Epithelial cell of esophagus (primary cell): ENCODE measurements at regions not wholly inside any gene's neighbourhood (a gene's known extent, or its start where the extent isn't known, plus 50 kb on each side); places are given as distances from the start of the nearest gene placed in this dataset.
"Not testable (repeated sequence)": the region's sequence is repeated elsewhere in the genome, so short reads cannot be mapped to it uniquely, and the experiment has no call there.

Experiments used
- DNase-seq: peaks from one replicate; pipeline ENCODE4 v3.0.0; 2010; ENCODE audit warnings: low read depth
- H3K4me3 ChIP-seq: 2 replicates; pipeline ENCODE4 v1.5.1; 2011; ENCODE audit warnings: mild to moderate bottlenecking, low read length, control low read depth
- TF ChIP-seq, protein P1 (sequence below): IDR thresholded peaks from 2 replicates; pipeline ENCODE4 v1.5.1; 2011; ENCODE audit warnings: low read depth, mild to moderate bottlenecking, low read length, control low read depth, inconsistent platforms; ENCODE audit not compliant: insufficient read depth; ENCODE audit errors: missing control alignments

DNA sequence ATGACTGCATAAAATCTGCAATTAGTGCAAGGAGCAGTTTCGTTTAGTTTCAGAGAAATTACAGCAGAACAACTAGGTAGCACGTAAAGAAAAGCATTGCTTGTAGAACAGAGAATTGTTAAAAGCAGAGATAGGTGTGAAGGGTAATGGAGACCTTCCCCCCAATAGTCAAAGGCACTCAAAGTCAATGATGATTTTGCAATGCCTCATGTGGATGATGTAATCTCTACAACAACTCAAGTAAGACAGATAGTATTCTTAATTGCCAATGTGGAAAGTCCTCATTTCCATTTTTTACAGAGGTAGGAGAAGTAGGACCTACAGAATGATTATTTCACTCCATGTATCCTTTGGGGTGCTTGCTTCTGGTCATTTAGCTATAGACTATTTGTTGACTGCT is 94.3 kb upstream of the GNAI1 start:
- no peak for DNase-seq
- H3K4me3 ChIP-seq, result no peak overlapping the region
- TF ChIP-seq, protein P1, sequence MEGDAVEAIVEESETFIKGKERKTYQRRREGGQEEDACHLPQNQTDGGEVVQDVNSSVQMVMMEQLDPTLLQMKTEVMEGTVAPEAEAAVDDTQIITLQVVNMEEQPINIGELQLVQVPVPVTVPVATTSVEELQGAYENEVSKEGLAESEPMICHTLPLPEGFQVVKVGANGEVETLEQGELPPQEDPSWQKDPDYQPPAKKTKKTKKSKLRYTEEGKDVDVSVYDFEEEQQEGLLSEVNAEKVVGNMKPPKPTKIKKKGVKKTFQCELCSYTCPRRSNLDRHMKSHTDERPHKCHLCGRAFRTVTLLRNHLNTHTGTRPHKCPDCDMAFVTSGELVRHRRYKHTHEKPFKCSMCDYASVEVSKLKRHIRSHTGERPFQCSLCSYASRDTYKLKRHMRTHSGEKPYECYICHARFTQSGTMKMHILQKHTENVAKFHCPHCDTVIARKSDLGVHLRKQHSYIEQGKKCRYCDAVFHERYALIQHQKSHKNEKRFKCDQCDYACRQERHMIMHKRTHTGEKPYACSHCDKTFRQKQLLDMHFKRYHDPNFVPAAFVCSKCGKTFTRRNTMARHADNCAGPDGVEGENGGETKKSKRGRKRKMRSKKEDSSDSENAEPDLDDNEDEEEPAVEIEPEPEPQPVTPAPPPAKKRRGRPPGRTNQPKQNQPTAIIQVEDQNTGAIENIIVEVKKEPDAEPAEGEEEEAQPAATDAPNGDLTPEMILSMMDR, result no peak

DNA sequence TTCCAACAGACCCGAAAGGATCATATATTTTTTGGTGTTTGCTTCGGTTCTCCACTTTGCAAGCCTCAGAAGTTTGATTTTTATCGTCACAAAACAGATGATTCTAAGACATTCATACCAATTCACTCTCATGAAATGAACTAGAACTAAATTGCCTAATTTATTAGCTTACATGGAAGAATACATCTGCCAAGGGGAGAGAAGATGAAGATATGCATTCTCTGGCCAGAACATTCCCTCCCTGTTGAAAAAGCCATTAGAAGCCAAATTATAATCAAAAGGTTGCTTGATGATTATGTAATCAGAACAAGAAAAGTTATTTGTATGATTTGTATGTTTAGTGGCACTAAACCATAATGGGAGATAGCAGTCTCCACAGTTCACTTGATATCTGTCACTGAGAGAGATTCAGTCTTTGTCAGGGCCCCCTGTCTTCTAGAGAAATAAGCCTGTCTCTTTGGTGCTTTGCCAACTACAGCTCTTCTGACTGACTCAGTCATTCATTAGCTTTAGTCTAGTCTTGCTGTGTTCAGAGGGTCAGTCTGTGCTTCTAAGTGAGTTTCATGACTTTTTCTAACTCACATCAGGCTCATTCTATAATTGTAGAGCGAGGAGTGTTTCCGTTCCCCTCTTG is 95.3 kb upstream of the GNAI1 start:
- H3K4me3 ChIP-seq, result no peak overlapping the region
- TF ChIP-seq, protein P1, result no peak
- no peak for DNase-seq

DNA sequence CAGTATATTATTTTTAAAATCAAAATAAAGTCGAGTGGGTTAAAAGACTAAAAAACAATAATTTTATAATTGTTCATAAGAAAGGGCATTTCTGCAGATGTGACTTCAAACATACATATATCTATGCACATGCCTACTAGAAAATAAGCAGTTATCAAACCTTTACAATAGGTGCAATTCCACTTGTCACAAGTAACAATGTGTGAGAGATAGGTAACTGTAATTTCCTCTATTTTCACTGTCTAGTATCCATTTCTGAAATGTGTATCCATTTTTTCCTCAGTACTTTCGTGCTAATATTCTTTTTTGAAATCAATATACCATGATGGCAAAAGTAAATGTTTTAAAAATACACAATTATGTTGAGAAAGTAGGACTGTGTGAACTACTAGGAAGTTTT is 96.9 kb upstream of the GNAI1 start:
- DNase-seq, result no peak
- H3K4me3 ChIP-seq, result no peak overlapping the region
- TF ChIP-seq, protein P1, result no peak

DNA sequence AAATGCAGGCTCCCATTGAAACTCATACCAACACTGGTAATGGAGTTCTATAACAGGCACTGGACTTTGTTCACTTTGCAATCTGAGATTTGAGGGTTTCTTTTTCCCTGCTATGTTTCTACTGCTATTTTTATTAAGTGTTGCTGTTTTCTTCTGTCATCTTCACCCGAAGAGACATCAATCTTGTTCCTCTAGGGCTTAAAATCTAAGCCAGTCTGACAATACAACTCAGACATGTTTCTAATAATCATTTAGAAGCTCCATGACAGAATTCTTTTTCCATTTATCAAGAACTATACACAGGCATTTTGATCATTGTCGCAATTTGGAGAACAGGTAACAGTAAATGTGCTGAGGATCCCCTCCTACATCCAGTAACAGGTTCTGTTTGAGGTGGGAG is 98.5 kb upstream of the GNAI1 start:
- TF ChIP-seq, protein P1, result no peak
- no peak overlapping the region for H3K4me3 ChIP-seq
- no peak for DNase-seq

DNA sequence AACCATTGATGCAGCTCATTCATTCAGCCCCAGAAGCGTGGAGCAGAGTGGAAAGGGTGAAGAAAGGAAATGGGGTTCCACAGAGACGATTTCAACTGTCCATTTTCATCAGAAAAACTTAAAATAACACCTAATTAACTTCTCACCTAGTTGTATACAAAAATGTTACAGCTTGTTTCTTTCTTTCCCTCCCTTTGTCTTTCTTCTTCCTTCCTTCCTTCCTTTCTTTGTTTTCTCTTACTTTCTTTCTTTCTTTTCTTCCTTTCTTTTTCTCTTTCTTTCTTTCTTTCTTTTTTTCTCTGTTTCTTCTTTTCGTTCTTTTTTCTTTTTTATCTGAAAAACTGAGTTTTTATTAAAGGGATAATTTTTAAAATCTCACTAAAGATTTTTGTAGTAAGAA is 105.9 kb upstream of the GNAI1 start:
- DNase-seq, result no peak
- H3K4me3 ChIP-seq, result no peak overlapping the region

DNA sequence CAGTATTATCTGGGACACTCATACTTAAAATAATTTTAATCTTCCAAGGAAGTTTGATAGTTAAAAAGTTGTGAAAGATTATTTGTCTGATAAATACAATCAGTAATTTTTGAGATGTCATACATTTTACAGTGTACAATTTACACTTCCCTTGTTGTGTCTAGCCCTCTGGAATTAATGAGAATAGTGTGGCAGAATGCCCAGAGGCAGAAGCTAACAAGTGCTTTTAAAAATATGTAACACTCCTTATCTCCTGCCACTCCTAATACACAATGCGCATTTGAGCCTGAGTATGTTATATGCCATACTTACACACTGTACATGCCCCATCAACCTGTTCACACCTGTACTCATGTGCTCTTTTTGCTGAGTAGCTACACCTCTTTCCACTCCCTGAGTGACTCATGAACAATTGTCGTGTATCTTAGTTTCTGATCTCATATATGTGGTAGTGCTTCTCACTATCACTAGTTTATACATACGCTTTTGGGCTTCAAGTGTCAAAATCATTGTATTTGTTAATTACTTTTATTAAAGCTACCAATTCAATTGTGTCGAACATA is 106.9 kb upstream of the GNAI1 start:
- DNase-seq, result peak; percentile 69
- TF ChIP-seq, protein P1, result no peak

More for the DNA sequence above, 105.9 kb upstream of the GNAI1 start:
- TF ChIP-seq, protein P1, result no peak

DNA sequence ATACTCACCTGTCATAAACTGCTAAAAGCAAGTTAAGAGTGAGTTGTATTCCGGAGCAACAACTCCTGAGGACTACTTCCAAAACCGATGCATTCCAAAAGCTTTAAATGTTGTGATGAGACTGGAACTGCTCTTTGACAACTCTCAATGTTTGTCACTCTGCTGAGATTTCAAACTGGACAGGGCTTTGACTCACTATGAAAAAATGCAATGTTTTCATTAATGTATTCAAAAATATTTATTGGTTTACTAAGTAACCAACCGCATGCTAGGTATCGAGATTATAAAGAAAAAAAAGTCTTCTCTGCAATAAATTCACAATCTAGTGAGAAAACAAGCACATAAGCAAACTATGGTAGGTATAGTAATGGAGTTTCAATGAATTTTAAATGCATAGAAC is 107.9 kb upstream of the GNAI1 start:
- DNase-seq, result no peak
- TF ChIP-seq, protein P1, result no peak
- no peak overlapping the region for H3K4me3 ChIP-seq

More for the DNA sequence above, 106.9 kb upstream of the GNAI1 start:
- no peak overlapping the region for H3K4me3 ChIP-seq

DNA sequence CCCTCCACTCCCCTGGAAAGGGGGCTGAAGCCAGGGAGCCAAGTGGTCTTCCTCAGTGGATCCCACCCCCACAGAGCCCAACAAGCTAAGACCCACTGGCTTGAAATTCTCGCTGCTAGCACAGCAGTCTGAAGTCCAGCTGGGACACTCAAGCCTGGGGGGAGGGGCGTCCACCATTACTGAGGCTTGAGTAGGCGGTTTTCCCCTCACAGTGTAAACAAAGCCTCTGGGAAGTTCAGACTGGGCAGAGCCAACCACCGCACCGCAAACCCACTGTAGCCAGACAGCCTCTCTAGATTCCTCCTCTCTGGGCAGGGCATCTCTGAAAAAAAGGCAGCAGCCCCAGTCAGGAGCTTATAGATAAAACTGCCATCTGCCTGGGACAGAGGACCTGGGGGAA is 114.4 kb upstream of the GNAI1 start:
- not testable (repeated sequence) for H3K4me3 ChIP-seq, DNase-seq

DNA sequence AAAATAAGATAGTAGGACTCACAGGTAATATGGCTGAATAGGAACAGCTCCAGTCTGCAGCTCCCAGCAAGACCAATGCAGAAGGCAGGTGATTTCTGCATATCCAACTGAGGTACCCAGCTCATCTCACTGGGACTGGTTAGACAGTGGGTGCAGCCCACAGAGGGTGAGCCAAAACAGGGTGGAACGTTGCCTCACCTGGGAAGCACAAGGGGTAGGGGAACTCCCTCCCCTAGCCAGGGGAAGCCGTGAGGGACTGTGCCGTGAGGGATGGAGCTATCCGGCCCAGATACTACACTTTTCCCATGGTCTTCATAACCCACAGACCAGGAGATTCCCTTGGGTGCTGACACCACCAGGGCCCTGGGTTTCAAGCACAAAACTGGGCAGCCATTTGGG is 114.8 kb upstream of the GNAI1 start:
- not testable (repeated sequence) for DNase-seq

More for the DNA sequence above, 114.8 kb upstream of the GNAI1 start:
- not testable (repeated sequence) for H3K4me3 ChIP-seq
